ENCODE measurements at regions not wholly inside any gene's neighbourhood (a gene's known extent, or its start where the extent isn't known, plus 50 kb on each side); places are given as distances from the start of the nearest gene placed in this dataset.

DNA sequence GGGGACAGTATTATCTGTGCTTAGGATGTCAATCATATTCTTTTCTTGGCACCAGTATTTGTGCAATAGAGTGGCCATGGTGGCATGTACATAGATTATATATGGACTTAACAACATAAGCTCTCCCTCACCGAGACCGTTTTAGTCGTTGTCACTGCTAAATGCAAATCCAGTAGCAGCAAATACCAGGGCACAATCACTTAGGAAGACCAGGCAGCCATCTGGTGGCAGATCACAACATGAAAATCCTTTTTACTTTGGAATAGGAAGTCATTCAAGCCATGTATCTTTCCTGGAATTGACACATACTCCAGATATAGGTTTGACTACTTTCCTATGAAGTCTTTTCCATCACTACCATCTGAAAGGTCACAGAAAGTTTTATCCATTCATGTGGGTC is 53.2 kb upstream of the C1orf87 start:
- DNase-seq (ENCODE audit: low spot score), result no peak
